GM19463 (cell line): ENCODE measurements at regions not wholly inside any gene's neighbourhood (a gene's known extent, or its start where the extent isn't known, plus 50 kb on each side); places are given as distances from the start of the nearest gene placed in this dataset.

Source experiments
- ATAC-seq: cut with Tn5 transposase; IDR thresholded peaks from one replicate; pipeline ENCODE4 v1.9.1; 2021; ENCODE audit warnings: mild to moderate bottlenecking, moderate library complexity; ENCODE audit not compliant: unreplicated experiment

- no peak for ATAC-seq
Observed at GRCh38 chr22:48975316-48975741, 852.3 kb downstream of the BRD1 start.

GRCh38 chr22:48974443-48975315 is 853.0 kb downstream of the BRD1 start:
- ATAC-seq, result no peak

GRCh38 chr22:48973694-48974041 is 854.0 kb downstream of the BRD1 start:
- ATAC-seq, result no peak

GRCh38 chr22:48972979-48973693 is 854.5 kb downstream of the BRD1 start:
- no peak for ATAC-seq

- ATAC-seq, result no peak
Observed at GRCh38 chr22:48968201-48968959, 859.3 kb downstream of the BRD1 start.

GRCh38 chr22:48963405-48963804 is 864.3 kb downstream of the BRD1 start:
- no peak for ATAC-seq

- no peak for ATAC-seq
Observed at GRCh38 chr22:48961705-48962104, 866.0 kb downstream of the BRD1 start.

GRCh38 chr22:48960980-48961660 is 866.6 kb downstream of the BRD1 start:
- ATAC-seq, result no peak

- no peak for ATAC-seq
Observed at GRCh38 chr22:48960576-48960975, 867.1 kb downstream of the BRD1 start.

GRCh38 chr22:48959496-48959895 is 868.2 kb downstream of the BRD1 start:
- no peak for ATAC-seq

GRCh38 chr22:48957987-48958321 is 869.7 kb downstream of the BRD1 start:
- no peak for ATAC-seq

- no peak for ATAC-seq
Observed at GRCh38 chr22:48957311-48957986, 870.2 kb downstream of the BRD1 start.

- ATAC-seq, result no peak
Observed at GRCh38 chr22:48955351-48956311, 872.0 kb downstream of the BRD1 start.

- no peak for ATAC-seq
Observed at GRCh38 chr22:48954781-48955311, 872.8 kb downstream of the BRD1 start.

- no peak for ATAC-seq
Observed at GRCh38 chr22:48953830-48954229, 873.8 kb downstream of the BRD1 start.

- no peak for ATAC-seq
Observed at GRCh38 chr22:48953103-48953720, 874.5 kb downstream of the BRD1 start.

- ATAC-seq, result no peak
Observed at GRCh38 chr22:48952256-48953102, 875.2 kb downstream of the BRD1 start.

GRCh38 chr22:48951836-48952235 is 875.8 kb downstream of the BRD1 start:
- ATAC-seq, result no peak
